Umbilical cord (tissue), 1 donor: ENCODE measurements at regions not wholly inside any gene's neighbourhood (a gene's known extent, or its start where the extent isn't known, plus 50 kb on each side); places are given as distances from the start of the nearest gene placed in this dataset.
"Not testable (repeated sequence)": the region's sequence is repeated elsewhere in the genome, so short reads cannot be mapped to it uniquely, and the experiment has no call there.

Source experiments
- DNase-seq: peaks from one replicate; pipeline ENCODE4 v3.0.0-alpha.2; 2015; ENCODE audit warnings: low spot score

GRCh38 chr7:34332006-34332405, 326.0 kb upstream of the NPSR1 start:
- no peak for DNase-seq

DNA sequence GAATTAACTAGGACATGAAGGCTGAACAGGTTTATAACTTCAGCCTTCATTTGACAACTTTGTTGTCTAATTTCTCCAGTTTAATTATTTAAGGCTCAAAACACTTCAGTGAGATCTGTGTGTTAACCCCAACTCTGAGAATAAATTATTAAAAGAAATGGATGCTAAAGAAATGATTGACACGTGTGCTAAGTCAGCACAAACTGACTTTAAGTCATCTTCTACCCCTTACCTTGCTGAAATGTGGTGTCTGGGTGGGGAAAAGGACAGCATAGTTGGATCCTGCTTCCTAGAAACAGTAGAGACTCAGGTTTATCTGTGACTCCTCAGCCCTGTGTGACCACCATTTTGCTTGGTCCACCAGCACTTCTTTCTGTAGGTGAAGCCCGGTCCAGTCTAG, 324.8 kb upstream of the NPSR1 start:
- no peak for DNase-seq

- no peak for DNase-seq
Measured at GRCh38 chr7:34333925-34334324, 324.1 kb upstream of the NPSR1 start.

GRCh38 chr7:34337163-34337562, 320.9 kb upstream of the NPSR1 start:
- no peak for DNase-seq

- no peak for DNase-seq
Measured at GRCh38 chr7:34338961-34339526, 319.0 kb upstream of the NPSR1 start.

- DNase-seq, result no peak
Measured at GRCh38 chr7:34341326-34341725, 316.7 kb upstream of the NPSR1 start.

DNA sequence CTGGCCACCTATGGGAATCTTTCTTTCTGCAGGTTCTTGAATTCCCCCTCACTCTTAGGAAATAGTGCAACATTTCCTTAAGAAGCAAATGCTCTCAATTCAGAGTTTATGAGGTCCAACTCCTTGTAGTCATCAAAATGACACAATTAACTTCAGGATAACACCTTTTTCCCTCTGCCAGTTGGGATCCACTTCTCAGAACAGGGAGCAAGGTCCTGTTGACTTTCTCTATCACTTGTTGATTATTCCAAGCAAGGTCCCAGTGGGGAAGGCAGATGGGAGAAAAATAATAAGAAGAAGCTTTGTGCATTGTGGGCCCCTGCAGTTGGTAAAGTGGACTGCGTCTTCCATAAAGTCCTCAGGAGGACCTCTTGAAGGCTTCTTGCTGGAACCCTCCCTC, 315.6 kb upstream of the NPSR1 start:
- DNase-seq, result no peak

- DNase-seq, result no peak
Measured at GRCh38 chr7:34343667-34344066, 314.4 kb upstream of the NPSR1 start.

DNA sequence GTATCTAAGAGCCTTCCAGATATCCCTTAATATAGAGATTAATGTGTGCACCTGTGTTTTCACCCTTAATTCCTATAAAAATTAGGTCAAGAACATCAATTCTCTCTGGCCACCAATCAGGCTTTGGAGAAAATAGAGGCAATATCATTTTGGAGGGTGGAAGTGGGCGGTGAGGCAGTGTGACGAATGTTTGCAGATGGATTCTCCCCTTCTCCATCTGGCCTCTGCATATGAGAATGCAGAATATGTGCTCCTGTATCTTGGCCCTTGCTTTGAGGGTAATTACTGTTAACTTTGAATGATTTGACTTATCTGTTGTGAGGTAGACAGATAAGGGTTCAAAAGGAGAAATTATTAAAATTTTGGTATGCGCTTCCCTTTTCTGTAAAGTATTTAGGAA, 304.0 kb upstream of the NPSR1 start:
- DNase-seq, result no peak

DNA sequence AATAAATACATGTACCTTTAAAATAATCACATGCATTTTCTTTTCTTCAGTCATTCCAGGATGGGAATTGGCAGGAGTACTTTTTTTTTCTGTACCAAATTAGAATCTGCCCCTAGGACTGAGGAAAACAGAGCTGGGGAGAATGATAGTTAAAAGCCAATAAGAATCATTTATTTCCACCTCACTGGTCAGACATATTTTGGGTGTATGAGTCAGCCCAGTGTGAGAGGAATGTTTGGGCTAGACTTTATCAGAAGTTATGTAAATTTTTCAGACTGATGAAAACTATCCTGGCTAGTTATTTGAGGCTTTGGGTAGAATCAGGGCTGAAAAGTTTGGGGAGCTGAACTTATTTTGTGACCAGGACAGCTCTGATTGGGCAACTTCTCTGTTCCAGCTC, 303.1 kb upstream of the NPSR1 start:
- DNase-seq, result peak; percentile 25

DNA sequence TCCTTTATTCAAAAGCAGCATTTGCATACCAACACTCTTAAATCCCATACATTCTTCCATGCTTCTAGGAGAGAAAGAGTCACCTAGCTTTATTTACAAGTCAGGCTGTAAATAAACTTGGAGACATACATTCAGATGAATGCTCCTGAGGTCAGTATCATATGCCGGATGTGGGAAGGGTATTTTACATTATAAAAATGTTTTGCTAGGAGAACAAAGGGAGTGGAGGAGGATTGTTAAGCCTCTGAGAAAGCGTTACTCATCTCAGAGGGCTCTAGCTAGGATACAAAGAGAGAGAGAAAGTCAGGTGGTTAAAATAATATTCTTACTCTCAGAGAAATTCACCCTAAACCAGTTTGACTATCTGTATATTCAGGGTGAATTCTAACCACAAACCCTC, 300.9 kb upstream of the NPSR1 start:
- no peak for DNase-seq

GRCh38 chr7:34357946-34358345, 300.1 kb upstream of the NPSR1 start:
- DNase-seq, result no peak

GRCh38 chr7:34358578-34358977, 299.4 kb upstream of the NPSR1 start:
- DNase-seq, result not testable (repeated sequence)

DNA sequence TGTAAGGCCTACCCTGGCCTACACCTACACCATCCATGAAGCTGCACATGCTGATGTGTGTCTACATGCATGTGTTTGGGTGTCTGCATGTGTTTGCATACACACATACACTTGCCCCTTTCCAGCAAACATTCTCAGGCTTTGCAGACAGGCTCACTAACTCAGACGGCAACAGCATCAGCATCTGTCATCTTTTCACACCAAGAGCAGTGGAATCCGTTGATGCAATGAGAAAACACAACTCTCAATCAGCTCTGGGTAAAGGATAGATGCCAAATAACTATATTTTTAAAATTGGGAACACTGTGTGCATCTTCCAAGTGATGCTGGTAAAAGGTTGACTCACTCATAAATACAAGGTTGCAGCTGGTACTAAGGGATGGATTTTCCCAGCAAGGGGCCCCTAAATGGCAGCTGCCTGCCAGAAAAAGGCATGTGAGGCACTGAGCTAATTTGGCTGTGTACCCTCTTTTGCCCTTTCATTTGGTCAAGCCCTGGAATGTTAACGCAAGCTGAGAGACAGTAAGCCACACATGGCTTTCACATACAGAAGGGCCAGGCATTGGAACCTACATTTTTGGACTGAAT, 296.3 kb upstream of the NPSR1 start:
- no peak for DNase-seq

- no peak for DNase-seq
Measured at GRCh38 chr7:34362621-34363020, 295.4 kb upstream of the NPSR1 start.

DNA sequence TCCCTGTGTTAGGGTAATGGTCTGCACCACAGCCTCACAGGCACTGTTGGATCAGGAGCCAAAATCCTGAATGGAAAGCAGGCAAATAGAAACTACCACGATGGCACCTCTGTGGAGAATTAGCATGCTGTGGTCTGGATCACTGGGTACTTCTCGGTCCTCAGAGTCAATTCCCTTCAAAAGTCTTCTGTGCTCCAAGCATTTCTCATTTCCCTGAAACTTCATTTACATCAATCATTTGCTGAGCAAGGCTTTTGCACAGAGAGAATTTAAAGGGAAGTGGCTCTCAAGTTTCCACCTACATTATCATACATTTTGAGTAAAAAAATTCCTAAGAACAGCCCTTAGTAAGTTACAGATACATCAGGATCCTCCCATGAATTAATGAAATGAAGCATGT, 293.9 kb upstream of the NPSR1 start:
- no peak for DNase-seq

- no peak for DNase-seq
Measured at GRCh38 chr7:34365011-34365410, 293.0 kb upstream of the NPSR1 start.

GRCh38 chr7:34365611-34366010, 292.4 kb upstream of the NPSR1 start:
- DNase-seq, result no peak

DNA sequence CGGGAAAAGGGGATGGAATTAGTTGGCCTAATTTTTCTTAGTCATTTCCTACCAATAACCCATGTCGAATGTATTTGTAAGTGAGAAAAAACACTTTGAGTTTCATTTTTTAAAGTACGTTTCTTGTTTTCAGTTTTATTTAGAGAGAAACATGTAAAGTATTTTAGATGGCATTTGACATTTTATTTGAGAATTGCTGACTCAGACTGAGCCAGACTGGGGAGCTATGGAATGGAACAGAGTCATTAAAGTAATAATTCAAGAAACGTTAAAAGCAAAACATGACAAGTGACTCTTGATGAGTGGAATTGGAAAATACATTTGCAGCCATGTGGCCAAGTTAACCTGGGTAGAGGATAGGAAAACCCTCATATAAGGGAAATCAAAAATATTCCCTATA, 286.1 kb upstream of the NPSR1 start:
- DNase-seq, result no peak

GRCh38 chr7:34373940-34374339, 284.1 kb upstream of the NPSR1 start:
- DNase-seq, result no peak

DNA sequence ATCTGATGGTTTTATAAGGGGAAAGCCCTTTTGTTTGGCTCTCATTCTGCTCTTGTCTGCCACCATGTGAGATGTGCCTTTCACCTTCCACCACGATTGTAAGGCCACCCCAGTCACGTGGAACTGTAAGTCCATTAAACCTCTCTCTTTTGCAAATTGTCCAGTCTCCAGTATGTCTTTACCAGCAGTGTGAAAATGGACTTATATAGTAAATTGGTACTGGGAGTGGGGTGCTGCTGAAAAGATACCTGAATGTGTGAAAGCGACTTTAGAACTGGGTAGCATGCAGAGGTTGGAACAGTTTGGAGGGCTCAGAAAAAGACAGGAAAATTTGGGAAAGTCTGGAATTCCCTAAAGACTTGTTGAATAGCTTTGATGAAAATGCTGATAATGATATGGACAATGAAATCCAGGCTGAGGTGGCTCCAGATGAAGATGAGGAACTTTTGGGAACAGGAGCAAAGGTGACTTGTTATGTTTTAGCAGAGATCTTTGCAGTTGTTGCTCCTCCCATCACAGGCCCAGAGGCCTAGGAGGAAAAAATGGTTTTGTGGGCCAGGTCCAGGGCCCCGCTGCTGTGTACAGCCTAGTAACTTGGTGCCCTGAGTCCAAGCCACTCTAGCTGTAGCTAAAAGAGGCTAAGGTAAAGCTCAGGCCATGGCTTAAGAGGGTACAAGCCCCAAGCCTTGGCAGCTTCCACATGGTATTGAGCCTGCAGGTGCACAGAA, 275.7 kb upstream of the NPSR1 start:
- no peak for DNase-seq

DNA sequence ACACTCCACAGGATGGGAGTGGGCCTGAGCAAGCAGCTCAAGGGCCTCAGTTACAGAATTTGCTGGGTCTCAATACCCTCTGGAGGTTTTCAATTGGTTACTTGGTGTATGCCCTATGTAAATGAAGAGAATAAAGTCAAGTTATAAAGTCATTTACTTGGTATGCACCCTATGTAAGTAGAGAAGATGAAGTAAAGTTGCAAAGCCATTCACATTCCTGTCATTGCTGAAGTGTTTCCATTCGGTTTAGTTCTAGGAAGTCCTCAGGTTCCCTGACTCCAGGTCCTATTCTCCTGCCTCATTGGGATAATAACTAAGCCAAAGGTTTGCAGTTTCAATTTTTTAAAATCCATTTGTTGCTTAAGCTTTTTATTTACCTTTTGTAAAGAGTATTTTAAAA, 272.6 kb upstream of the NPSR1 start:
- no peak for DNase-seq

DNA sequence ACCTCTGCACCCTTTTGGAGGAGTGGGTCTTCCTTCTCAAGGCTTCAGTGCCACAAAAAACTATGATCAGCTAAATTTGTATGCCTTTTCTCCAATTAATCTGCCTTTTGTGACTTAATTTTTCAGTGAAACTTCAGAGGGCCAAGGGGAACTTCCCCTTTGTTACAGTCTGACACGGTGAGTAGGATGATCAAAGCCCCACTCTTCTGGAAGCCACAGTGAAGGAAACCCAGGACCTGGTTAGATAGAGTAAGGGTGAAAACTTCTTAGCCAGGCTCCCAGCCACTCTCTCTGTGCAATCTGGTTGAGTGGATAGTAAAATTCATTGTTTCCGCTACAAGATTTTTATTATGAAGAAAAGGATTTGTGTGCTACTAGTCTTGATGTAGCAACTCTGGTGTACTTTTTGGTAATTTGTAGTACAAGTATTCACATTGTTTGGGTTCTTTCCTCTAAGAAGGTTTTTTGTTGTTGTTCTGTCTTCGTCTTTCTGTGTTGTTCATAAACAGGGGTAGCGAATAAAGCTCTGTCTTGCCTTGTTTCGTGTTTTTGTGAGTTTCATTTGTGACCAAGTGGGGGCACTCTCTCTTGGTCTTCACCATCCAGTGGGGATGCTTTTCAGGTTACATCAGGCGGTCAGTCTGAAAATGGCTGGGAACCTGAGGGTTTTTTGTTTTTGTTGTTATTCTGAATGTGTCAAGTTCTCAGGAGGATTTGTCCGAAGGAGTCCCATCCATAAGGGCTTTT, 268.5 kb upstream of the NPSR1 start:
- DNase-seq, result no peak
